ENCODE measurements at regions not wholly inside any gene's neighbourhood (a gene's known extent, or its start where the extent isn't known, plus 50 kb on each side); places are given as distances from the start of the nearest gene placed in this dataset.

DNA sequence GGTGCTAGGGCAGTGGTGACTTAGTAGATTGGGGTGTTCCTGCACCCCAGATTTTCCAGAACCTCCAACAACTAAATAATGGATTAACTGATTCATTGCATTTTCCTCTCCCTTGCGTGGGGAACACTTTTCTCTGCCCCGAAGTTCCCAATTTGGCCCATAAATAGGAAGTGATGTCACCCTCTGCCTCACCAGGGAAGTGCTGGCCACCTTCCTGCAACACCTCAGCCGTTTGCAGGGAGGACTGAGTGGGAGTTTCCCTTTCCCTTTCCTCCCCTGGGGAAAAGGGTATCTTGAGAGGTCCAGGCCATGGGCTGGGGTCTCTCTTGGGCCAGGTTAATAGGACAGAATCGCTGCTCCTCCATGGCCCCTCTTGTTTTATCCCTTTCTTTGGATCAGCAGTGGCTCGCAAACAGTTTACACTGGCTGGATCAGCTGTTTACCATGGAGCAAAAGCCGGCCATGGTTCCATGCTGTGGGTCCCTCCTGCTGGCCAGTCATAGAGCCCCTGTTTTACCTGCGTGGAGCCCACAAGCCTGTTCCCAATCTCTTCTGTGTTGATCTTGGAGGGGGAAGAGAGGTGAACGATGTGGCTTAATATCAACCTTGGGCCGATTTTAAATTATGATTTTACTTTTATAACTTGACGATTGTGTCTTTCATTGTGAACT lies 91.6 kb upstream of the VRK1 start:
- Histone ChIP-seq H3K27ac (ENCODE audit: low read depth in 1 of 2, low read length in 1 of 2) (no peak overlapping the region), H3K27me3 (ENCODE audit: control insufficient read depth in 3 of 3, insufficient read depth in 3 of 3, low read length in 2 of 3) (no peaks in the 10 kb centered on the region), H3K4me1 (ENCODE audit: control insufficient read depth in 5 of 5, insufficient read depth in 5 of 5, low read length in 5 of 5) (no peaks in the 10 kb centered on the region), H3K4me3 (no peak overlapping the region), H3K36me3 (ENCODE audit: control insufficient read depth in 4 of 4, insufficient read depth in 4 of 4, low read length in 4 of 4) (no peaks in the 10 kb centered on the region), H3K9me3 (ENCODE audit: control insufficient read depth in 4 of 4, insufficient read depth in 3 of 4, low read length in 3 of 4) (peaks cover 0 to 3% (median 0%) of the 10 kb centered on the region in 4 donors), H3K9ac (ENCODE audit: insufficient read depth in 1 of 2, low read length in 2 of 2) (no peak overlapping the region)
- DNase-seq (no peak), ATAC-seq (ENCODE audit: insufficient read depth, low FRiP score) (no peak)
- TF ChIP-seq, protein P1, sequence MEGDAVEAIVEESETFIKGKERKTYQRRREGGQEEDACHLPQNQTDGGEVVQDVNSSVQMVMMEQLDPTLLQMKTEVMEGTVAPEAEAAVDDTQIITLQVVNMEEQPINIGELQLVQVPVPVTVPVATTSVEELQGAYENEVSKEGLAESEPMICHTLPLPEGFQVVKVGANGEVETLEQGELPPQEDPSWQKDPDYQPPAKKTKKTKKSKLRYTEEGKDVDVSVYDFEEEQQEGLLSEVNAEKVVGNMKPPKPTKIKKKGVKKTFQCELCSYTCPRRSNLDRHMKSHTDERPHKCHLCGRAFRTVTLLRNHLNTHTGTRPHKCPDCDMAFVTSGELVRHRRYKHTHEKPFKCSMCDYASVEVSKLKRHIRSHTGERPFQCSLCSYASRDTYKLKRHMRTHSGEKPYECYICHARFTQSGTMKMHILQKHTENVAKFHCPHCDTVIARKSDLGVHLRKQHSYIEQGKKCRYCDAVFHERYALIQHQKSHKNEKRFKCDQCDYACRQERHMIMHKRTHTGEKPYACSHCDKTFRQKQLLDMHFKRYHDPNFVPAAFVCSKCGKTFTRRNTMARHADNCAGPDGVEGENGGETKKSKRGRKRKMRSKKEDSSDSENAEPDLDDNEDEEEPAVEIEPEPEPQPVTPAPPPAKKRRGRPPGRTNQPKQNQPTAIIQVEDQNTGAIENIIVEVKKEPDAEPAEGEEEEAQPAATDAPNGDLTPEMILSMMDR (IDR thresholded peaks at IDR 0.05; ENCODE audit: control extremely low read depth, extremely low read depth), result no peak
- WGBS, 2 donors, result 59 to 66% methylated on average over 10 of the region's 10 CpGs

DNA sequence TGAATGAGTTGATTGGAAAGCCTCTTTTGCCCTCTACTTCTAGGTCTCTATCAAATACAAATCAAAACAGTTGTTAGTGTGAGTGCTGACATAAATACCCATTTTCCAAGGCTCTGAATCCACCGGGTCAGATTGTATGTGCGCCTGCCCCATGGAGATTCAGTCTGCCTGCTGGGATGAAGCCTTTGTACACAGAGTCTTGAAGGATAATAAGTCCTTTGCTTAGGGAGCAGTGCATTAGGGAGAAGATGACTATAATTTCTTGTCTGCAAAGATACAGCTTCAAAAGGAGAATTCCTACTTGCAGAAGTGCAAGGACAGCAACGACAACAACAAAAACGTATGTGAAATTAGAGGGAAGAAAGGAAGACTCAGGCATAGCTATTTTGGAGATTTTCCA lies 90.3 kb upstream of the VRK1 start:
- ATAC-seq (ENCODE audit: insufficient read depth, low FRiP score) (no peak), DNase-seq (no peak)
- no peak overlapping the region for H3K9ac ChIP-seq (ENCODE audit: insufficient read depth in 1 of 2, low read length in 2 of 2)
- H3K27me3 ChIP-seq (ENCODE audit: control insufficient read depth in 3 of 3, insufficient read depth in 3 of 3, low read length in 2 of 3), result no peaks in the 10 kb centered on the region
- H3K4me1 ChIP-seq (ENCODE audit: control insufficient read depth in 5 of 5, insufficient read depth in 5 of 5, low read length in 5 of 5), result no peaks in the 10 kb centered on the region
- H3K36me3 ChIP-seq (ENCODE audit: control insufficient read depth in 4 of 4, insufficient read depth in 4 of 4, low read length in 4 of 4), result no peaks in the 10 kb centered on the region
- peaks cover 0 to 3% (median 0%) of the 10 kb centered on the region in 4 donors for H3K9me3 ChIP-seq (ENCODE audit: control insufficient read depth in 4 of 4, insufficient read depth in 3 of 4, low read length in 3 of 4)
- WGBS, 2 donors, result 69 to 84% methylated on average over 4 of the region's 4 CpGs
- no peak overlapping the region for H3K27ac ChIP-seq (ENCODE audit: low read depth in 1 of 2, low read length in 1 of 2)
- no peak overlapping the region for H3K4me3 ChIP-seq
- TF ChIP-seq, protein P1 (IDR thresholded peaks at IDR 0.05; ENCODE audit: control extremely low read depth, extremely low read depth), result no peak

DNA sequence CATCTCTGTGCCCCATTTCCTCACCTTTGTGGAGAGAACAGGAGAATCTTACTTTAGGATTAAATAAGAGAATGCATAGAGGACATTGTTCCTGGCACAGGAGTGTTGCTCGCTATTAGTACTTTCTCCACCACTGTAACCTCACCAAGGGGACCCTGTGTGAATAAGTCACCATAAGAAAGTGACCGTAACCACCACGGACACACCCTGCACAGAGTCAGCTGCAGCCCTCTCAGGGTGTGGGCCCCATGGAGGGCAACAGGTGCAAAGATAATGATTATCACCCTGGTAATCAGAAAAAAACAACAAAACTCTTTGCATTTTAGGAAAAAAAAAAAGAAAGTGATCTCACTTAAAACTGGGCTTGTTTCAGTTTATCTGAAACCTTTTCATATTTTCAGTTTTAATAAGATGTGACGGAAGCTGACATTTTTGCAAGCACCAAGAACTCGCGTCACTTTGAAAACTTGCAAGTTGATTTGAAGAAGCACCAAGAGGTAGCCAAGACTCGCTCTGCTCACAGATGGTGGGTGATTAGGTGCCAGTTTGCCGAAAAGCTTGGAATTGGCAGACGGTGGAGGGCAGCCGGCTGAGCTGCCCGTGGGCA lies 87.0 kb upstream of the VRK1 start:
- H3K27me3 ChIP-seq (ENCODE audit: control insufficient read depth in 3 of 3, insufficient read depth in 3 of 3, low read length in 2 of 3), result no peaks in the 10 kb centered on the region
- no peak overlapping the region for H3K27ac ChIP-seq (ENCODE audit: low read depth in 1 of 2, low read length in 1 of 2)
- H3K9ac ChIP-seq (ENCODE audit: insufficient read depth in 1 of 2, low read length in 2 of 2), result no peak overlapping the region
- peaks cover 0 to 10% (median 0%) of the 10 kb centered on the region in 5 donors for H3K4me1 ChIP-seq (ENCODE audit: control insufficient read depth in 5 of 5, insufficient read depth in 5 of 5, low read length in 5 of 5)
- H3K4me3 ChIP-seq, result no peak overlapping the region
- TF ChIP-seq, protein P1 (IDR thresholded peaks at IDR 0.05; ENCODE audit: control extremely low read depth, extremely low read depth), result no peak
- H3K36me3 ChIP-seq (ENCODE audit: control insufficient read depth in 4 of 4, insufficient read depth in 4 of 4, low read length in 4 of 4), result no peaks in the 10 kb centered on the region
- DNase-seq (no peak), ATAC-seq (ENCODE audit: insufficient read depth, low FRiP score) (no peak)
- 86 to 89% methylated on average over 11 of the region's 11 CpGs for WGBS, 2 donors
- H3K9me3 ChIP-seq (ENCODE audit: control insufficient read depth in 4 of 4, insufficient read depth in 3 of 4, low read length in 3 of 4), result no peaks in the 10 kb centered on the region
